RWPE1 (cell line): ENCODE measurements at regions not wholly inside any gene's neighbourhood (a gene's known extent, or its start where the extent isn't known, plus 50 kb on each side); places are given as distances from the start of the nearest gene placed in this dataset.

Source experiments
- CTCF ChIA-PET: fragments of 350-600 bp; sonication (Branson Sonifier 250); formaldehyde crosslinking; extraction: SDS; loops from one replicate; lab custom pipeline; 2021; lab: Yijun Ruan, JAX
- POLR2A ChIA-PET: fragments of 400-600 bp; formaldehyde crosslinking; extraction: SDS; loops from one replicate; lab custom pipeline; 2020; ENCODE audit warnings: antibody characterized with exemption; ENCODE audit not compliant: low non-redundant PET; lab: Yijun Ruan, JAX
- DNase-seq: peaks from one replicate; pipeline ENCODE4 v3.0.0; 2012; ENCODE audit warnings: low spot score
- H3K27ac ChIP-seq: fragments of 450-650 bp; 2 replicates; pipeline ENCODE4 v1.5.1; 2017
- TF ChIP-seq, protein P1 (sequence below): fragments of 450-650 bp; conservative IDR thresholded peaks from 2 replicates; pipeline ENCODE4 v1.5.1; 2017; ENCODE audit warnings: low read depth, mild to moderate bottlenecking

DNA sequence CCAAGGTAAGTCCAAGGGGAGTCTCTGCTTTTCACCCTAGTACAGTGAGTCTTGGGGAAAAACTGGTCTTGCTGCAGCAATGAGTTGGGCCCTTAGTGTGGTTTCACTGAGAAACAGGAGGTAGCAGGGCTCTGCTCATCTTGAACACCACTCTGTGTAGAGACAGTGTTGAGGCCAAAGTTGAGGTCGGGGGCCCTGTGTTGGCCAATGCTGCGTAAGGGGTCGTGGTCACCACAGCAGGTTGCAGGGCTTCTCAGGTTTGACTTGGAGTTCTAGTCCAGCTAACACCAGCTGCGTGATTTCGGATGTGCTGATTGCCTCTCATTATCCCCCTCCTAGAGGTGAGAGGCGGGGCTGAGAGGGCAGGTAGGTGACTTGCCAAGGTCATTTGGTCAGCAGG, 807.5 kb downstream of the VRK1 start:
- TF ChIP-seq, protein P1, sequence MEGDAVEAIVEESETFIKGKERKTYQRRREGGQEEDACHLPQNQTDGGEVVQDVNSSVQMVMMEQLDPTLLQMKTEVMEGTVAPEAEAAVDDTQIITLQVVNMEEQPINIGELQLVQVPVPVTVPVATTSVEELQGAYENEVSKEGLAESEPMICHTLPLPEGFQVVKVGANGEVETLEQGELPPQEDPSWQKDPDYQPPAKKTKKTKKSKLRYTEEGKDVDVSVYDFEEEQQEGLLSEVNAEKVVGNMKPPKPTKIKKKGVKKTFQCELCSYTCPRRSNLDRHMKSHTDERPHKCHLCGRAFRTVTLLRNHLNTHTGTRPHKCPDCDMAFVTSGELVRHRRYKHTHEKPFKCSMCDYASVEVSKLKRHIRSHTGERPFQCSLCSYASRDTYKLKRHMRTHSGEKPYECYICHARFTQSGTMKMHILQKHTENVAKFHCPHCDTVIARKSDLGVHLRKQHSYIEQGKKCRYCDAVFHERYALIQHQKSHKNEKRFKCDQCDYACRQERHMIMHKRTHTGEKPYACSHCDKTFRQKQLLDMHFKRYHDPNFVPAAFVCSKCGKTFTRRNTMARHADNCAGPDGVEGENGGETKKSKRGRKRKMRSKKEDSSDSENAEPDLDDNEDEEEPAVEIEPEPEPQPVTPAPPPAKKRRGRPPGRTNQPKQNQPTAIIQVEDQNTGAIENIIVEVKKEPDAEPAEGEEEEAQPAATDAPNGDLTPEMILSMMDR: no peak
- no peak for DNase-seq
- no peak overlapping the region for H3K27ac ChIP-seq
- ChIA-PET CTCF (interaction anchor here (0.6 kb wide), 1 partner anchor 21 kb away, joined by 4 read pairs; no protein-coding TSS in a partner anchor), POLR2A (no interaction called here)

DNA sequence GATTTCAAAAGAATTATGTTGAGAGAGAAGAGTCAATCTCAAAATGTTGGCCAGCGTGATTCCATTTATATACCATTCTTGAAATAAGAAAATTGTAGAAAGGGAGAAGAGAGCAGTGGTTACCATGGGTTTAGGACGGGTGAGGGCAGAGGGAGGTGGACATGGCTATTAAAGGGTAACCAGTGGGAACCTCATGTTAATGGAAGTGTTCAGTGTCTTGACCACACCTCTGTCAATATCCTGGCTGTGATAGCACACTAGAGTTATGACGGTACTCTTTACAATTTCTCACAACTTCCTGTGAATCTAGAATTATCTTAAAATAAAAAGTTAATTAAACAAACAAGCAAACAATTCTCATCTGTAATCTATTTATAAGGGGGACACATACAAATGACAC, 821.2 kb downstream of the VRK1 start:
- CTCF ChIA-PET: no interaction called here

DNA sequence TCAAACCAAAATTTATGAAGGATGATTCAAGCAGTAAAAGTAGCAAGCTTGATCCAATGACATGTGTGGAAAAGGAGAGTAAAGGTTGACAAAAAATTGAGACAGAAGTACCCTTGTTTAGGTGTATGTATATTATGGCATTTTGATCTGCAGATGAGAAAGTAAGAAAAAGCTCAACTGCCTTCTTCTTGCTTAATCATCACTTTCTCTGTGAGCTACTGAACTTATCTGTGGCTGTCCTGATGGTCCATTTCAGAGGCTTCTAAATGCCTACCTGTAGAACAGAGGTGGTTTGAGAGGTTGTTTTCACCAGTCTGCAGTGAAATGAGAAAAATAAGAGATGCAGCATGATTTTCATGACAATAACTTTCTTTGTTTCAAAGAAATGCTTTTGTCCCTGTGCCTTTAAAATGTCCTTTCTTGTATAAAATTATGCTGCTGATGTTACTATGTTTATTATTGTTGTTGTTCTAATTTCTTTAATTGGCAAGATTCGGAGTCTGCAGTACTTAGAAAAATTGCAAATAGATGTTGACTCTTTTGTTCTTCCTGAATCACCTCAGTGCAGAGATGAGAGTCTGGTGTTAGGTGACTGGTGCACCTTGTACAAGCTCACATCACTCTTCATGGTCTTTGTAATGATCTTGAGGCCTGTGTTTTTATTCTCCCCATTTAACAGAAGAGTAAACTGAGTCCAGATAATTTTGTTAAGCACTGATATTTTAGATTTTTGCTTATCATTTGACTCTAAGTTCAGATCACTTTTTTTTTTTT, 821.9 kb downstream of the VRK1 start:
- CTCF ChIA-PET: no interaction called here
- TF ChIP-seq, protein P1: no peak
- POLR2A ChIA-PET: no interaction called here
- no peak for DNase-seq
- no peak overlapping the region for H3K27ac ChIP-seq

More for the DNA sequence above, 821.2 kb downstream of the VRK1 start:
- TF ChIP-seq, protein P1: no peak
- H3K27ac ChIP-seq: no peak overlapping the region
- DNase-seq: no peak
- POLR2A ChIA-PET: no interaction called here

DNA sequence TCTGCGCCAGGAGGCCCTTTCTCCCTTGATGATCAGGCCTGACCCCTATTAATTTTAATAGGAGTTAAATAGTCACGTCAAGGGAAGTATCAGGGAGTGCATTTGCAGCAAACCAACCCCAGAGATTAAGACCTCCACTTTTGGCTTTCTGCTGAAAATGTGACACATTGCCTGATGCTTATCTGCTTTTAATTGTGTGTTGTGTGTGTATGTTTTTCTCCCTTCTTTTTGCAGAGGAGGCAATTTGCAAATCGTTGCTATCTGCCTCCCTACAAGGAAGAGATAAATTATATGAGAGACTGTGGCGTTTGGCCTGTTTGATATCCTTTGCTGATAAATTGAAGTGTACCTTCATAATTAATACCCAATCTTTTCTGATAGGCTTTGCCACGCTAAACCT, 822.9 kb downstream of the VRK1 start:
- no peak for DNase-seq
- CTCF ChIA-PET: no interaction called here
- POLR2A ChIA-PET: no interaction called here
- no peak overlapping the region for H3K27ac ChIP-seq
- TF ChIP-seq, protein P1: no peak

DNA sequence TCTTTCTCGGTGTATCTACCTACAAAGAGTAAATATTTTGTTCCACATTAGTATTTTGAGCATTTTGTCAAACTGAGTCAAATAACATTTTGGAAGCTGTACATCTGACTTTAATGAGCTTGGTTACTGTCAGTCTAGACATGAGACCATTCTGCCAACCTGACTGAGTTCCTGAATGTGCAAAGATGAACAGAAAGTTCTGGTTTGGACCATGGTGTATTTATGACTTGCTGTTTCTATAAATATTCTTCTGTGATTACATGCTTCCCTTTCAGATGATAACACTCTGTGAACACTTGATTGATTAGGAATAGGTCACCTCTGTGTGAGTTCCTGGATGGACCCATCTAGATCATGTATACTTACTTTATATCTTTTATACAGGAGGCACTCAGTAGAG, 827.8 kb downstream of the VRK1 start:
- DNase-seq: no peak
- TF ChIP-seq, protein P1: no peak
- ChIA-PET CTCF (interaction anchor here (0.6 kb wide), 1 partner anchor 20 kb away, joined by 4 read pairs; no protein-coding TSS in a partner anchor), POLR2A (no interaction called here)
- no peak overlapping the region for H3K27ac ChIP-seq

DNA sequence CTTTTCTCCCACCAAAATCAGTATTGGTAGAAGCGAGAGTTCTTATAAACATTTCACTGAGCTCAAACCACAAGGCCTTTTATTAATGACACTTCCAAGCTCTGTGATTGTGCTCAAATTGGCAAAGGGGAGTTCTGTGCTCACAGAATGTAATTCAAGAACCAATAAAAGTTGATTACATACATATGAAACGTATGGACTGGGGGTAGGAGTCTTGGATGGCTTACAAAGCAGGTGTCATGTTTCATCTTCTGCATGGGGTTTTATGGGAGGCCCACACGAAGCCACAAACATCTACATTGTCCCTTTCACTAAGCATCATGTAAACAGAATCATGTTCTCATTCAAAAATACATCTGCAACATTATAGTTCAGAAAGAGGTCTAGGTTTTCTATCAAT, 828.3 kb downstream of the VRK1 start:
- DNase-seq: no peak
- POLR2A ChIA-PET: no interaction called here
- no peak overlapping the region for H3K27ac ChIP-seq
- TF ChIP-seq, protein P1: no peak
- CTCF ChIA-PET: interaction anchor here (0.6 kb wide), 1 partner anchor 21 kb away, joined by 4 read pairs; no protein-coding TSS in a partner anchor
